ENCODE measurements at regions not wholly inside any gene's neighbourhood (a gene's known extent, or its start where the extent isn't known, plus 50 kb on each side); places are given as distances from the start of the nearest gene placed in this dataset.
"Not testable (repeated sequence)": the region's sequence is repeated elsewhere in the genome, so short reads cannot be mapped to it uniquely, and the experiment has no call there.

- no peak overlapping the region for H3K27ac Mint-ChIP-seq
- ATAC-seq: no peak
- no peaks in the 10 kb centered on the region for H3K36me3 Mint-ChIP-seq
- peaks cover 4 to 5% of the 10 kb centered on the region in 2 donors for H3K9me3 Mint-ChIP-seq
- DNase-seq (ENCODE audit: low spot score in 2 of 2): no peak
These were observed 593.1 kb upstream of the NECTIN3 start for GRCh38 chr3:110478377-110479054.

GRCh38 chr3:110479731-110480130 lies 591.9 kb upstream of the NECTIN3 start:
- Mint-ChIP-seq H3K36me3 (no peaks in the 10 kb centered on the region), H3K9me3 (peaks cover 4 to 5% of the 10 kb centered on the region in 2 donors), H3K27ac (no peak overlapping the region)
- ATAC-seq: no peak
- no peak for DNase-seq (ENCODE audit: low spot score in 2 of 2)

GRCh38 chr3:110485389-110485788 lies 586.2 kb upstream of the NECTIN3 start:
- Mint-ChIP-seq H3K27ac (no peak overlapping the region), H3K9me3 (peaks cover 19 to 22% of the 10 kb centered on the region in 2 donors), H3K36me3 (peaks cover 0 to 10% of the 10 kb centered on the region in 2 donors)
- ATAC-seq: no peak
- no peak for DNase-seq (ENCODE audit: low spot score in 2 of 2)

- DNase-seq (ENCODE audit: low spot score in 2 of 2): no peak
- Mint-ChIP-seq H3K27ac (no peak overlapping the region), H3K36me3 (peaks cover 0 to 10% of the 10 kb centered on the region in 2 donors), H3K9me3 (peaks cover 16 to 22% of the 10 kb centered on the region in 2 donors)
- no peak for ATAC-seq
These were observed 583.8 kb upstream of the NECTIN3 start for GRCh38 chr3:110487840-110488239.

- Mint-ChIP-seq H3K36me3 (peaks cover 0 to 10% of the 10 kb centered on the region in 2 donors), H3K9me3 (peaks cover 11 to 22% of the 10 kb centered on the region in 2 donors), H3K27ac (no peak overlapping the region)
- no peak for ATAC-seq
- DNase-seq (ENCODE audit: low spot score in 2 of 2): no peak
These were observed 580.2 kb upstream of the NECTIN3 start for GRCh38 chr3:110491413-110491812.

GRCh38 chr3:110492876-110493275 lies 578.7 kb upstream of the NECTIN3 start:
- no peak for DNase-seq (ENCODE audit: low spot score in 2 of 2)
- peaks cover 7 to 16% of the 10 kb centered on the region in 2 donors for H3K9me3 Mint-ChIP-seq
- H3K27ac Mint-ChIP-seq: no peak overlapping the region
- H3K36me3 Mint-ChIP-seq: peaks cover 0 to 3% of the 10 kb centered on the region in 2 donors
- no peak for ATAC-seq

- Mint-ChIP-seq H3K36me3 (no peaks in the 10 kb centered on the region), H3K27ac (peak overlapping the region in 1 of 2 donors; percentile 57), H3K9me3 (peaks cover 5 to 10% of the 10 kb centered on the region in 2 donors)
- no peak for ATAC-seq
- no peak for DNase-seq (ENCODE audit: low spot score in 2 of 2)
These were observed 578.1 kb upstream of the NECTIN3 start for GRCh38 chr3:110493438-110494092.

GRCh38 chr3:110494093-110494490 lies 577.5 kb upstream of the NECTIN3 start:
- Mint-ChIP-seq H3K9me3 (peaks cover 5 to 6% of the 10 kb centered on the region in 2 donors), H3K27ac (no peak overlapping the region), H3K36me3 (no peaks in the 10 kb centered on the region)
- ATAC-seq (no peak), DNase-seq (ENCODE audit: low spot score in 2 of 2) (no peak)

GRCh38 chr3:110494728-110495127 lies 576.9 kb upstream of the NECTIN3 start:
- peaks cover 3 to 5% of the 10 kb centered on the region in 2 donors for H3K9me3 Mint-ChIP-seq
- DNase-seq (ENCODE audit: low spot score in 2 of 2): no peak
- no peak for ATAC-seq
- no peaks in the 10 kb centered on the region for H3K36me3 Mint-ChIP-seq
- no peak overlapping the region for H3K27ac Mint-ChIP-seq

- H3K36me3 Mint-ChIP-seq: no peaks in the 10 kb centered on the region
- H3K27ac Mint-ChIP-seq: no peak overlapping the region
- ATAC-seq (no peak), DNase-seq (ENCODE audit: low spot score in 2 of 2) (no peak)
- peaks cover 3 to 5% of the 10 kb centered on the region in 2 donors for H3K9me3 Mint-ChIP-seq
These were observed 576.3 kb upstream of the NECTIN3 start for GRCh38 chr3:110495201-110495927.

- DNase-seq (ENCODE audit: low spot score in 2 of 2) (no peak), ATAC-seq (no peak)
- Mint-ChIP-seq H3K36me3 (peaks cover 0 to 4% of the 10 kb centered on the region in 2 donors), H3K9me3 (peaks cover 2 to 18% of the 10 kb centered on the region in 2 donors), H3K27ac (no peak overlapping the region)
These were observed 567.2 kb upstream of the NECTIN3 start for GRCh38 chr3:110504401-110504800.

GRCh38 chr3:110504901-110505300 lies 566.7 kb upstream of the NECTIN3 start:
- no peak for ATAC-seq
- H3K27ac Mint-ChIP-seq: no peak overlapping the region
- peaks cover 6 to 21% of the 10 kb centered on the region in 2 donors for H3K9me3 Mint-ChIP-seq
- H3K36me3 Mint-ChIP-seq: peaks cover 0 to 4% of the 10 kb centered on the region in 2 donors
- DNase-seq (ENCODE audit: low spot score in 2 of 2): no peak

- ATAC-seq: no peak
- H3K27ac Mint-ChIP-seq: no peak overlapping the region
- no peak for DNase-seq (ENCODE audit: low spot score in 2 of 2)
- H3K36me3 Mint-ChIP-seq: peaks cover 0 to 4% of the 10 kb centered on the region in 2 donors
- H3K9me3 Mint-ChIP-seq: peaks cover 6 to 21% of the 10 kb centered on the region in 2 donors
These were observed 564.7 kb upstream of the NECTIN3 start for GRCh38 chr3:110506890-110507289.

GRCh38 chr3:110507570-110507969 lies 564.0 kb upstream of the NECTIN3 start:
- not testable (repeated sequence) for DNase-seq (ENCODE audit: low spot score in 2 of 2); H3K36me3 Mint-ChIP-seq; ATAC-seq; H3K27ac Mint-ChIP-seq
- H3K9me3 Mint-ChIP-seq: peaks cover 6 to 21% of the 10 kb centered on the region in 2 donors

- ATAC-seq (no peak), DNase-seq (ENCODE audit: low spot score in 2 of 2) (no peak)
- Mint-ChIP-seq H3K27ac (peak overlapping the region in 1 of 2 donors; percentile 87), H3K9me3 (peaks cover 6 to 9% of the 10 kb centered on the region in 2 donors), H3K36me3 (peaks cover 0 to 3% of the 10 kb centered on the region in 2 donors)
These were observed 558.7 kb upstream of the NECTIN3 start for GRCh38 chr3:110512961-110513360.

GRCh38 chr3:110518031-110518430 lies 553.6 kb upstream of the NECTIN3 start:
- no peak overlapping the region for H3K27ac Mint-ChIP-seq
- no peaks in the 10 kb centered on the region for H3K36me3 Mint-ChIP-seq
- DNase-seq (ENCODE audit: low spot score in 2 of 2) (no peak), ATAC-seq (no peak)
- H3K9me3 Mint-ChIP-seq: peaks cover 0 to 3% of the 10 kb centered on the region in 2 donors

GRCh38 chr3:110519071-110519470 lies 552.5 kb upstream of the NECTIN3 start:
- DNase-seq (ENCODE audit: low spot score in 2 of 2) (no peak), ATAC-seq (no peak)
- H3K27ac Mint-ChIP-seq: no peak overlapping the region
- H3K9me3 Mint-ChIP-seq: peaks cover 0 to 3% of the 10 kb centered on the region in 2 donors
- H3K36me3 Mint-ChIP-seq: no peaks in the 10 kb centered on the region

Measured in activated naive CD4-positive, alpha-beta T cell treated with anti-CD3 and anti-CD28 coated beads, Interleukin-2, amount 50 U/mL, for 72 hours (primary cell).